ENCODE measurements at regions not wholly inside any gene's neighbourhood (a gene's known extent, or its start where the extent isn't known, plus 50 kb on each side); places are given as distances from the start of the nearest gene placed in this dataset.

- TF ChIP-seq CTCF (conservative IDR thresholded peaks at IDR 0.05; ENCODE audit: low read depth, low read length) (no peak), POLR2A (IDR thresholded peaks at IDR 0.05; ENCODE audit: low read depth, low read length) (no peak), CEBPB (IDR thresholded peaks at IDR 0.05; ENCODE audit: low read depth, low read length) (peak; percentile 40; the same call in 1 of the 2 replicates), FOS (IDR thresholded peaks at IDR 0.05; ENCODE audit: low read depth, low read length) (no peak), MAFK (IDR thresholded peaks at IDR 0.05; ENCODE audit: low read depth, low read length) (no peak; the same call in none of the 2 replicates), RAD21 (IDR thresholded peaks at IDR 0.05; ENCODE audit: low read length) (no peak), MXI1 (IDR thresholded peaks at IDR 0.05; ENCODE audit: borderline replicate concordance, low read depth, low read length) (no peak), RCOR1 (IDR thresholded peaks at IDR 0.05; ENCODE audit: insufficient replicate concordance, low read length) (no peak), RFX5 (IDR thresholded peaks at IDR 0.05; ENCODE audit: low read depth, low read length) (no peak)
- TF ChIP-seq, protein P1, sequence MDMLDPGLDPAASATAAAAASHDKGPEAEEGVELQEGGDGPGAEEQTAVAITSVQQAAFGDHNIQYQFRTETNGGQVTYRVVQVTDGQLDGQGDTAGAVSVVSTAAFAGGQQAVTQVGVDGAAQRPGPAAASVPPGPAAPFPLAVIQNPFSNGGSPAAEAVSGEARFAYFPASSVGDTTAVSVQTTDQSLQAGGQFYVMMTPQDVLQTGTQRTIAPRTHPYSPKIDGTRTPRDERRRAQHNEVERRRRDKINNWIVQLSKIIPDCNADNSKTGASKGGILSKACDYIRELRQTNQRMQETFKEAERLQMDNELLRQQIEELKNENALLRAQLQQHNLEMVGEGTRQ (IDR thresholded peaks at IDR 0.05; ENCODE audit: low read depth, low read length): no peak
These were observed 123.3 kb upstream of the COL21A1 start for GRCh38 chr6:56370561-56371211.

All from IMR-90 (cell line).